ENCODE measurements at regions not wholly inside any gene's neighbourhood (a gene's known extent, or its start where the extent isn't known, plus 50 kb on each side); places are given as distances from the start of the nearest gene placed in this dataset.

DNA sequence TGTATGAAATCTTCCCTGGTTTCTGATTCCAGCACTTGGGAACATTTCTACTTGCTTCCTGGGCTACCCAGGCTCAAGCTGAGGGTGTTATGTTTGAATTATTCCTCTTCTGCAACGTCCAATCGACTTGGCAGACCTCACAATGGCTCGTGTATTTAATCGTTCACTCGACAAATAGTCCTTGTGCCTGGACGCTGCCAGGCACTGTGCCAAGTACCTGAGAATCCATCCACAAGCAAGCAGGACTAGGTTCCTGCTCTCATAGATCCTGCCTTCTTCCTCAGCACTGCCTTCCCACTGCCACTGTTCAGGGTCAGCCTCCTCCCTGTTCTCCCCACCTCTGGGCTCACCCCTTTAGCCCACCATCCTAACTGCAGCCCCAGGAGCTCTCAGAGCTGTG, 113.3 kb downstream of the EFNB1 start:
- TF ChIP-seq, protein P1, sequence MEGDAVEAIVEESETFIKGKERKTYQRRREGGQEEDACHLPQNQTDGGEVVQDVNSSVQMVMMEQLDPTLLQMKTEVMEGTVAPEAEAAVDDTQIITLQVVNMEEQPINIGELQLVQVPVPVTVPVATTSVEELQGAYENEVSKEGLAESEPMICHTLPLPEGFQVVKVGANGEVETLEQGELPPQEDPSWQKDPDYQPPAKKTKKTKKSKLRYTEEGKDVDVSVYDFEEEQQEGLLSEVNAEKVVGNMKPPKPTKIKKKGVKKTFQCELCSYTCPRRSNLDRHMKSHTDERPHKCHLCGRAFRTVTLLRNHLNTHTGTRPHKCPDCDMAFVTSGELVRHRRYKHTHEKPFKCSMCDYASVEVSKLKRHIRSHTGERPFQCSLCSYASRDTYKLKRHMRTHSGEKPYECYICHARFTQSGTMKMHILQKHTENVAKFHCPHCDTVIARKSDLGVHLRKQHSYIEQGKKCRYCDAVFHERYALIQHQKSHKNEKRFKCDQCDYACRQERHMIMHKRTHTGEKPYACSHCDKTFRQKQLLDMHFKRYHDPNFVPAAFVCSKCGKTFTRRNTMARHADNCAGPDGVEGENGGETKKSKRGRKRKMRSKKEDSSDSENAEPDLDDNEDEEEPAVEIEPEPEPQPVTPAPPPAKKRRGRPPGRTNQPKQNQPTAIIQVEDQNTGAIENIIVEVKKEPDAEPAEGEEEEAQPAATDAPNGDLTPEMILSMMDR (IDR thresholded peaks at IDR 0.05; ENCODE audit: insufficient read depth, low read length, missing control alignments): no peak
- DNase-seq (ENCODE audit: low read depth, low spot score): no peak
- no peak overlapping the region for H3K4me3 ChIP-seq (ENCODE audit: low read depth, low read length)
- ChIA-PET POLR2A (no interaction called here), CTCF (no interaction called here)

DNA sequence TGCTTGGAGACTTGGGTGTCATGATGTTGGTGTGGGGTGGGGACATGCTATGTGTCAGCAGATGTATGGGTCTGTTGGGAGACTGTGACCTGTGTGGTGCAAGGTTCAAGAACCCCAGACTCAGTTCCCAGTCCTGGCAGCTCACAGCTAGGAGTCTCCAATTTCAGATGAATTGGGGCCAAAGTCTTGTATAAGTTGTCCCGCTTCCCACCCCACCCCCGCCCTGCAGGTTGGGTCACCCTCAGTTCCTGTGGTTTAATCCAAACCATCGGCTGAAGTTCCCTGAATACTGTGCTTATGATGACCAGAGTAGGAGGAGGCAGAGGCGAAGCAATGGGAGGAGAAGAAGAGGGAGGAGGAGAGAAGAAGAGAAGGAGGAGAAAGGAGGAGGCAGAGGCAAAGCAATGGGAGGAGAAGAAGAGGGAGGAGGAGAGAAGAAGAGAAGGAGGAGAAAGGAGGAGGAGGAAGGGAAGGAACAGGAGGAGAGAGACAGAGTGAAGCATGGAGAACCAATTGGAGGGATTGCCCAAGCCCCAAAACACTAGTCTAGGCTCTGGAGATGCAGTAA, 112.6 kb downstream of the EFNB1 start:
- ChIA-PET POLR2A (no interaction called here), CTCF (no interaction called here)
- H3K4me3 ChIP-seq (ENCODE audit: low read depth, low read length): no peak overlapping the region
- TF ChIP-seq, protein P1 (IDR thresholded peaks at IDR 0.05; ENCODE audit: insufficient read depth, low read length, missing control alignments): no peak
- DNase-seq (ENCODE audit: low read depth, low spot score): no peak

DNA sequence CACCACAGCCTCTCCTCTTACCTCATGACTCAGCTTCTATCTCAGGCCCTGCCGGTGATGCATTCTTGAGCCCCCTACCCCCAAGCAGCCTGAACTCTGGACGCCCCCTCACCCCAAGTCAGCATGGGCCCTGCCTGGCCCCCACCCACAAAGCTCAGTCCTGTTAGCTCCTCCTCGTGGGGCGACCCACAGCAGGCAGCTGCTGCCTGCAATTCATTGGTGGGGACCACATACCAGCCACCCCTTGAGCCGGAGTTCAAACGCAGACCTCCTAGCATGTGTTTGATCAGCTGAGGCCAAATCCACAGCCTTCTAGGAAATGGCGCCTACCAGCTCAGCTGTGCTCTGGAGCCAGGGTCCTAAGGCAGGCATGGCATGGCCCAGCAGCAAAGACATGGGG, 111.8 kb downstream of the EFNB1 start:
- ChIA-PET CTCF (no interaction called here), POLR2A (no interaction called here)
- H3K4me3 ChIP-seq (ENCODE audit: low read depth, low read length): no peak overlapping the region
- no peak for DNase-seq (ENCODE audit: low read depth, low spot score)
- TF ChIP-seq, protein P1 (IDR thresholded peaks at IDR 0.05; ENCODE audit: insufficient read depth, low read length, missing control alignments): no peak

DNA sequence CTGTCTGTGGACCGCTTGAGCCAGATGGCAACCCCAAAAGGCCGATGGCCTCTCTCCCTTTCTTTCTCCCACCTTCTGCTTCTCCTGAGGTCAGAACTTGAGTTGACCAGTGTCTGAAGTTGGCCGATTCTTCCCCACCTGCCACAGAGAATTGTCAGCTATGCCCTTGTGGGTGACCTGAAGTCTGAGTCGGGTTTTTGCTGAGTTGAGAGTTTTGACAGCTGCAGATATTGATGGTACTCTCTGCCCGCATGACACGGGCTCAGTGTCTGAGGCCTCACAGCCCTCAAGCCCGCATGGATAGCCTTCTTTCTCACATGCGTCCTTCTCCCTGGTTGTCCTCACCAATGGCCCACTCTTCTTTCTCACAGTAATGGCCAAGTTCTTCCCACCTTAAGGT, 111.0 kb downstream of the EFNB1 start:
- H3K4me3 ChIP-seq (ENCODE audit: low read depth, low read length): no peak overlapping the region
- TF ChIP-seq, protein P1 (IDR thresholded peaks at IDR 0.05; ENCODE audit: insufficient read depth, low read length, missing control alignments): no peak
- CTCF ChIA-PET: interaction anchor here (0.9 kb wide), 1 partner anchor 10 kb away, joined by 3 read pairs; no protein-coding TSS in a partner anchor
- POLR2A ChIA-PET: no interaction called here
- no peak for DNase-seq (ENCODE audit: low read depth, low spot score)

DNA sequence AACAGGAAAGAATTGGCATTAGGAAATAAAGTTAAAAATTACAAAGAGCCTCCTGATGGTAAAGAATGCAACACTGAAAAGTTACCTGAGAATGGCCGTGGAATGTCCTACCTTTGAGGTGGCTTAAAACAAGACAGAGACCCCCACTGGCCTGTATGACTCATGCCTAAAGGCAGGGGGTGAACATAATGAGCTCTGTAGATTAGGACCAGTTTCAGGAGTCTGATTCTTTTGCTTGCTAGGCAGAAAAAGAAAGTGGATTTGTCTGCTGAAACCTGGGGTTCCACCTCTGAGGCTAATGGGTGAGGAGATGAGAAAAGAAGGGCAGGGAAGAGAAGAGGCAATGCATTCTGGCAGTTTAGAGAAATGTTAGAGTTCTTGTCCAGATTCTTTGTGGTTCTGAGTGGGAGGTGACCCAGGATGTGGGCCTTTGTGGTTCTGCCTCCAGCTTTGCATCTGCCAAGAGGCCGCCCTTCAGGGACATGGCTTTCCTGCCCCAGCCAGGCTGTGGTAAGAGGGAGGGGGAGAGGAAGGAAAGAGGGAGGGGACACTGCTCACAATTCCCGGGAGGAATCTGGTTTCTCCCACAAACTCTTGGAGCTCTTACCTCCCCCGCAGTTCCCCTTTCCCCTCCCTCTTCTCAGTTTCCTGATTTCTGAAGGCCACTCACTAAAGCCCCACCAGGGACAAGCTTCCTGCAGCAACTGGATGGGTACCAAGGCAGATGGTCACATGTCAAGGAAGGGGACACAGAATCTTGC, 109.6 kb downstream of the EFNB1 start:
- no peak overlapping the region for H3K4me3 ChIP-seq (ENCODE audit: low read depth, low read length)
- CTCF ChIA-PET: interaction anchor here (1.4 kb wide), 1 partner anchor 111 kb away, joined by 4 read pairs; no protein-coding TSS in a partner anchor
- TF ChIP-seq, protein P1 (IDR thresholded peaks at IDR 0.05; ENCODE audit: insufficient read depth, low read length, missing control alignments): no peak
- DNase-seq (ENCODE audit: low read depth, low spot score): no peak
- POLR2A ChIA-PET: interaction anchor here (1.1 kb wide), 1 partner anchor 110 kb away, joined by 4 read pairs; the partner anchor contains the start of gene EFNB1

DNA sequence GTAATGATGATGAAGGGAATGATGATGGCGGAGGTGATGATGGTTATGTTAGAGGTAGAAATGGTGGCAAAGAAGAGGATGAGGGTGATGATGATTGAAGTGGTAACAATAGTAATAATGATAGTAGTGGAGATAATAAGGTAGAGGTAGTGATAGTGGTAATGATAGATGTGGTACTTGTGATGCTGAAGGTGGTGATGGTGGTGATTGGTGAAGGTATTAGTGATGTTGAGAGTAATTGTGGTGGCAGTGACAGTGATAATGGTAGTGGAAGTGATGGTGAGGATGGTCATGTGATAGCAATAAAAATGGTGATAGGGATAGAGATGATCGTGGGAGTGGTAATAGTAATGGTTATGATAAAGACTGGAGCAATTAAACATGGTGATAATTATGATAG, 108.8 kb downstream of the EFNB1 start:
- DNase-seq (ENCODE audit: low read depth, low spot score): no peak
- TF ChIP-seq, protein P1 (IDR thresholded peaks at IDR 0.05; ENCODE audit: insufficient read depth, low read length, missing control alignments): no peak
- POLR2A ChIA-PET: no interaction called here
- CTCF ChIA-PET: interaction anchor here (1.4 kb wide), 1 partner anchor 110 kb away, joined by 4 read pairs; no protein-coding TSS in a partner anchor
- no peak overlapping the region for H3K4me3 ChIP-seq (ENCODE audit: low read depth, low read length)

Measured in AG04449 (cell line).